Ovary (tissue), 7 donors: ENCODE measurements at regions not wholly inside any gene's neighbourhood (a gene's known extent, or its start where the extent isn't known, plus 50 kb on each side); places are given as distances from the start of the nearest gene placed in this dataset.

Source experiments
- DNase-seq, 5 donors: peaks; one replicate each; pipeline ENCODE4 v3.0.0-alpha.2; 2019 to 2020
- H3K27ac ChIP-seq, 2 donors: fragments of 200-600 bp; one replicate each; pipeline versions ENCODE4 v1.5.1 to v1.8.0; 2019 to 2022
- H3K27me3 ChIP-seq: fragments of 200-600 bp; one replicate; pipeline ENCODE4 v1.8.0; 2022
- H3K36me3 ChIP-seq: fragments of 200-600 bp; sonication (generic); one replicate; pipeline ENCODE4 v1.5.1; 2019
- H3K4me1 ChIP-seq: one replicate; pipeline ENCODE4 v1.8.1; 2013; ENCODE audit warnings: mild to moderate bottlenecking, moderate library complexity; ENCODE audit not compliant: insufficient read depth
- H3K4me3 ChIP-seq: fragments of 200-600 bp; sonication (generic); one replicate; pipeline ENCODE4 v1.5.1; 2017
- H3K9me3 ChIP-seq, 2 donors: fragments of 200-600 bp in 1 of 2; sonication (generic) in 1 of 2; one replicate each; pipeline versions ENCODE4 v1.5.1 to v1.8.1; 2013 to 2019; ENCODE audit warnings: mild to moderate bottlenecking in 1 of 2, moderate library complexity in 1 of 2
- EP300 ChIP-seq: sonication (generic); formaldehyde crosslinking; IDR thresholded peaks from one replicate; pipeline ENCODE4 v1.6.1; 2017; ENCODE audit warnings: antibody characterized with exemption
- POLR2A ChIP-seq: fragments of 450-650 bp; IDR thresholded peaks from one replicate; pipeline ENCODE4 v1.6.1; 2017; ENCODE audit warnings: antibody characterized with exemption, mild to moderate bottlenecking, moderate library complexity
- WGBS, 3 donors: extraction: QIAGEN DNeasy Blood & Tissue Kit in 1 of 3; methylation state at CpG; one replicate each; pipeline versions ENCODE4 v1.1.5 to v1.1.7; 2013 to 2017; 5-methylcytosine and 5-hydroxymethylcytosine counted together
- intact Hi-C, 4 donors: fragments of 100-400 bp; cut with DNase I; formaldehyde crosslinking; loops; one replicate each; pipeline versions ENCODE4 v1.11.0 to v1.15.1; 2022 to 2023
- TF ChIP-seq, protein P1 (sequence below), 3 donors: fragments of 450-650 bp in 2 of 3; fragments of 200-600 bp in 1 of 3; IDR thresholded peaks; one replicate each; pipeline versions ENCODE4 v1.5.1 to v1.8.0; 2016 to 2022; ENCODE audit warnings: antibody characterized with exemption in 3 of 3, mild to moderate bottlenecking in 1 of 3
- donor health status: DM: no; HTN: no; CAD: no; lungs with moderate emphysema.
- donor health status: DM: no; HTN: no; CAD: no.
- donor health status: Bipolar disorder and iron deficiency.
- donor health status: DM: no; HTN: no; CAD: no.
- donor health status: DM: yes; HTN: yes; CAD: no.

DNA sequence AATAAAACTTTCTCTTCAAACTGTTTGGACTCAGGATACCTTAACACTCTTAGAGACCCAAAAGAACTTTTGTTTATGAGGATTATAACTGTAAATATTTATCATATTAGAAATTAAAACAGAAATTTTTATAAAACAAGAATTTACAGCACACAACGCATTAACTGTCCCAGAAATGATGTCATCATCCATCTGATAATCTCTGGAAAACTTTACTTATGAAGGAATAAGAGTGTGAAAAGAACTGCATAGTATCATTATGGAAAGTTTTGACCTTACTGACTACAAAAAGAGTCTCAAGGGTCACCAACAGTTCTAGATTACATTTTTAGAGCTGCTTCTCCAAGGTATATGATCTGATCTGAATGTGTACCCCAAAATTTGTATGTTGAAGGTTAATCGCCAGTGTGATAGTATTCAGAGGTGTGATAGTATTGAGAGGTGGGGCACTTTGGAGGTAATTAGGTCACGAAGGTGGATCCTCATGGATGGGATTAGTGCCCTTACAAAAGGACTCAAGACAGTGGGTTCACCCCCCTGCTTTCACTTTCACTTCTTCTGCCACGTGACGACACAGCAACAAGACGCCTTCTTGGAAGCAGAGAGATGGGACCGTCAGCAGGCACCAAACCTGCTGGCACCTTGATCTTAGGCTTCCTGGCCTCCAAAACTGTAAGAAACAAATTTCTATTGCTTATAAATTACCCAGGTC, 95.7 kb upstream of the NR5A2 start:
- intact Hi-C loops = no loop called here
- H3K27ac ChIP-seq = no peak overlapping the region
- TF ChIP-seq POLR2A (no peak), EP300 (no peak)
- TF ChIP-seq, protein P1, sequence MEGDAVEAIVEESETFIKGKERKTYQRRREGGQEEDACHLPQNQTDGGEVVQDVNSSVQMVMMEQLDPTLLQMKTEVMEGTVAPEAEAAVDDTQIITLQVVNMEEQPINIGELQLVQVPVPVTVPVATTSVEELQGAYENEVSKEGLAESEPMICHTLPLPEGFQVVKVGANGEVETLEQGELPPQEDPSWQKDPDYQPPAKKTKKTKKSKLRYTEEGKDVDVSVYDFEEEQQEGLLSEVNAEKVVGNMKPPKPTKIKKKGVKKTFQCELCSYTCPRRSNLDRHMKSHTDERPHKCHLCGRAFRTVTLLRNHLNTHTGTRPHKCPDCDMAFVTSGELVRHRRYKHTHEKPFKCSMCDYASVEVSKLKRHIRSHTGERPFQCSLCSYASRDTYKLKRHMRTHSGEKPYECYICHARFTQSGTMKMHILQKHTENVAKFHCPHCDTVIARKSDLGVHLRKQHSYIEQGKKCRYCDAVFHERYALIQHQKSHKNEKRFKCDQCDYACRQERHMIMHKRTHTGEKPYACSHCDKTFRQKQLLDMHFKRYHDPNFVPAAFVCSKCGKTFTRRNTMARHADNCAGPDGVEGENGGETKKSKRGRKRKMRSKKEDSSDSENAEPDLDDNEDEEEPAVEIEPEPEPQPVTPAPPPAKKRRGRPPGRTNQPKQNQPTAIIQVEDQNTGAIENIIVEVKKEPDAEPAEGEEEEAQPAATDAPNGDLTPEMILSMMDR (IDR thresholded peaks at IDR 0.05) = no peak
- H3K36me3 ChIP-seq = no peaks in the 10 kb centered on the region
- H3K27me3 ChIP-seq = no peaks in the 10 kb centered on the region
- no peak for DNase-seq
- WGBS, 3 donors = 74 to 86% (median 80%) methylated on average over 7 of the region's 7 CpGs
- H3K4me3 ChIP-seq = no peak overlapping the region
- no peaks in the 10 kb centered on the region for H3K4me1 ChIP-seq
- no peaks in the 10 kb centered on the region for H3K9me3 ChIP-seq

DNA sequence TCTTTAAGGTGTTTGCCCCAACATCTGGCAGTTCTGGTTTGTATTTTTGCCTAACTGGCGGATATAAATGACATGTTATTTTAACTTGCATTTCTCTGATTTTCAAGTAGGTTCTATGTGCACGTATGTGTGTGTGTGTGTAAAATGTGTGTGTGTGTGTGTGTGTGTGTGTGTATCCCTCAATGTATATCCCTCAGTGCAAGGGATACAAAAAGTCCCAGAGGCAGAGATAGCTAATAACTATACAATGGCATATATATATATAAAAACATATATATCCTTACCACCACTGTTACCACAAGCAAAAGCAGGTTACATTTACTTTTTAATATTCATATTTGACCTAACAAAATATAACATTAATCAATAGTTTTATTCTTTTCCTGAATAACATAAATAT, 95.0 kb upstream of the NR5A2 start:
- Histone ChIP-seq H3K36me3 (no peaks in the 10 kb centered on the region), H3K4me3 (no peak overlapping the region), H3K4me1 (no peaks in the 10 kb centered on the region), H3K27ac (no peak overlapping the region), H3K27me3 (no peaks in the 10 kb centered on the region), H3K9me3 (no peaks in the 10 kb centered on the region)
- 86 to 93% (median 91%) methylated on average over 2 of the region's 2 CpGs for WGBS, 3 donors
- intact Hi-C loops = no loop called here
- no peak for DNase-seq
- TF ChIP-seq POLR2A = no peak
- TF ChIP-seq, protein P1 (IDR thresholded peaks at IDR 0.05) = no peak
- TF ChIP-seq EP300 = no peak

DNA sequence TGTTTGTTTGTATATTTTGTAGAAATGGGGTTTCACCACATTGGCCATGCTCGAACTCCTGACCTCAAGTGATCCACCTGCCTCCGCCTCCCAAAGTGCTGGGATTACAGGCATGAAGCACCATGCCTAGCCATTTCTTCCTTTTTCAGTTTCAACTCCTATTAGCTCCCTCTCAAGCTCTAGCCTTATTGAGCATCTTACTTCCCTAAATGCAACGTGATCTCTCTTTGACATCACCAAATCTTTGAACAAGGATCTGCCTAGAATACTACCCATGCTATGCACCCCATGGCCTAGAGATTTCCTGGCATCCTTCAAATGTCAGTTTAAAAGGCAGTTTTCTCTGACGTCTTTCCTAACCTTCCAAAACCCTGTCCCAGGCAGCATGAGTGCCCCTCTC, 91.1 kb upstream of the NR5A2 start:
- no peak overlapping the region for H3K27ac ChIP-seq
- TF ChIP-seq POLR2A = no peak
- no peak for TF ChIP-seq EP300
- TF ChIP-seq, protein P1 (IDR thresholded peaks at IDR 0.05) = no peak
- H3K4me3 ChIP-seq = no peak overlapping the region
- no peaks in the 10 kb centered on the region for H3K9me3 ChIP-seq
- no peaks in the 10 kb centered on the region for H3K4me1 ChIP-seq
- H3K27me3 ChIP-seq = no peaks in the 10 kb centered on the region
- intact Hi-C loops = no loop called here
- DNase-seq = no peak
- H3K36me3 ChIP-seq = no peaks in the 10 kb centered on the region
- WGBS, 3 donors = 74 to 83% (median 77%) methylated on average over 4 of the region's 4 CpGs

DNA sequence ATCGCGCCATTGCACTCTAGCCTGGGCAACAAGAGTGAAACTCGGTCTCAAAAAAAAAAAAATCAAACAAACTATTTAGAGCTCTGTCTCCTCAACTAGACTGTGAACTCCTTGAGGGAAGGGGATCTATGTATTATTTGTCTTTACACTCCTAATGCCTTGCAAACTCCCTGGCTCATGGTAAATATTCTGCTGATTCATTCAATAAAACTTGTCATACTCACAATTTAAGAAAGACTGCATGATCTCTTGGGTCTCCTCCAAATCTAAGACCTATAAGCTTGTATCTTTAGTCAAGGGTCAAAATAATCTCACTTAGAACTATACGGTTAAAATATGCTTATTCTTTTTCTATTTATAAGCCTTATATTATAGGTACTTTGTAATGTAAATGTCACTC, 90.3 kb upstream of the NR5A2 start:
- DNase-seq = no peak
- TF ChIP-seq POLR2A (no peak), EP300 (no peak)
- TF ChIP-seq, protein P1 (IDR thresholded peaks at IDR 0.05) = no peak
- intact Hi-C loops = no loop called here

More for the DNA sequence above, 90.3 kb upstream of the NR5A2 start:
- Histone ChIP-seq H3K27ac (no peak overlapping the region), H3K4me3 (no peak overlapping the region), H3K27me3 (no peaks in the 10 kb centered on the region), H3K9me3 (no peaks in the 10 kb centered on the region), H3K36me3 (no peaks in the 10 kb centered on the region), H3K4me1 (no peaks in the 10 kb centered on the region)
- 83 to 87% (median 86%) methylated on average over 4 of the region's 4 CpGs for WGBS, 3 donors
